ENCODE measurements at regions not wholly inside any gene's neighbourhood (a gene's known extent, or its start where the extent isn't known, plus 50 kb on each side); places are given as distances from the start of the nearest gene placed in this dataset.

DNA sequence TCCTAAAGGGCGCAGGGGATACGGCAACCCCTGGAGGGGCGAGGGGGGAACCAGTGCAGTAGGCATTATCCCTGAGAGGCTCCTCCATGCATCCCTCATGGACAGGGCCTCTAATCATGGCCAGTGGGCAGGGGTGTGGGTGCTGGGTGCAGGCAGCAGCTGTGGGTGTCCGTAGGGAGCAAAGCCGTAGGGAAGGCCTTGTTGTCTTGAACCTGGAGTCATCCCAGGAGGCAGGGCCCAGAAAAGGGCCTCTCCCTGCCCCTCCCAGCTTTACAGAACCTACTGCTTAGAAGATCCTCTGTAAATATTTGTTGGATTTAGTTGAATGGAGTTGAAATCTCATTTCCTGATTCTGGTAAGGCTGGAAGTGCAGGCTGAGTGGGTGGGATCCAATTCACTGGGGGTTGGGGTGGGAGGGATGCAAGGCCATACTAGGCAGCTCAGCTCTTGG, 207.0 kb upstream of the HAAO start:
- H3K9ac ChIP-seq (ENCODE audit: low read length): no peak overlapping the region
- no peak for DNase-seq (ENCODE audit: low read depth, low spot score)
- CTCF ChIA-PET: no interaction called here

DNA sequence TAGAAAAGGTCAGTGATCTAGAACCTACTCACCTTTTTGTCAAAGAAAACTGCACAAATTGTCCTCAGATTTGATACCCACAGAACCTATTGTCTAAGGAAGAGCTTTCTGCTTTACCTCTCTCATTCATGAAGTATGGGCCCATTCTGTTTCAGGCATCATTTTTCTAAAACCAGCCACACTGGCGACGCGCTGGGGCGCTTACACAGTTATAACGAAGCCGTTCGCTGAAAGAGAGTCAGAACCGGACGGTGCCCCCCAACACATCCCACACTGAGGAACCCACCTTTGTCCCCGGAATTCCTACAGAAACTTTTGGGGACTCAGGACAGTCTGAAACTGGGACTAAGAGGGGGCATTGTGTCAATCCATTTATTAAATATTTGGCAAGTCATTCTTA, 206.3 kb upstream of the HAAO start:
- H3K9me2 ChIP-seq (ENCODE audit: insufficient read depth): no peaks in the 10 kb centered on the region
- H2AFZ ChIP-seq (ENCODE audit: low read depth, low read length, poor library complexity, severe bottlenecking): no peak overlapping the region
- no peaks in the 10 kb centered on the region for H4K20me1 ChIP-seq (ENCODE audit: insufficient read depth)
- no peak for TF ChIP-seq CEBPB (IDR thresholded peaks at IDR 0.05; ENCODE audit: low read depth)
- no peak for TF ChIP-seq EGR1 (IDR thresholded peaks at IDR 0.05; ENCODE audit: low read depth)
- no peak for TF ChIP-seq EZH2 (IDR thresholded peaks at IDR 0.05)
- TF ChIP-seq, protein P1, sequence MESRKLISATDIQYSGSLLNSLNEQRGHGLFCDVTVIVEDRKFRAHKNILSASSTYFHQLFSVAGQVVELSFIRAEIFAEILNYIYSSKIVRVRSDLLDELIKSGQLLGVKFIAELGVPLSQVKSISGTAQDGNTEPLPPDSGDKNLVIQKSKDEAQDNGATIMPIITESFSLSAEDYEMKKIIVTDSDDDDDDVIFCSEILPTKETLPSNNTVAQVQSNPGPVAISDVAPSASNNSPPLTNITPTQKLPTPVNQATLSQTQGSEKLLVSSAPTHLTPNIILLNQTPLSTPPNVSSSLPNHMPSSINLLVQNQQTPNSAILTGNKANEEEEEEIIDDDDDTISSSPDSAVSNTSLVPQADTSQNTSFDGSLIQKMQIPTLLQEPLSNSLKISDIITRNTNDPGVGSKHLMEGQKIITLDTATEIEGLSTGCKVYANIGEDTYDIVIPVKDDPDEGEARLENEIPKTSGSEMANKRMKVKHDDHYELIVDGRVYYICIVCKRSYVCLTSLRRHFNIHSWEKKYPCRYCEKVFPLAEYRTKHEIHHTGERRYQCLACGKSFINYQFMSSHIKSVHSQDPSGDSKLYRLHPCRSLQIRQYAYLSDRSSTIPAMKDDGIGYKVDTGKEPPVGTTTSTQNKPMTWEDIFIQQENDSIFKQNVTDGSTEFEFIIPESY (IDR thresholded peaks at IDR 0.05; ENCODE audit: extremely low read depth, insufficient replicate concordance, low read length): no peak
- no peak for TF ChIP-seq RAD21 (IDR thresholded peaks at IDR 0.05; ENCODE audit: low read depth)
- no peak for TF ChIP-seq EZH2phosphoT487 (IDR thresholded peaks at IDR 0.05; ENCODE audit: borderline replicate concordance)
- no peak for TF ChIP-seq ELF1 (IDR thresholded peaks at IDR 0.05; ENCODE audit: borderline replicate concordance, low read depth)
- no peak for ATAC-seq
- intact Hi-C loops (cut with micrococcal nuclease): no loop called here
- POLR2A ChIA-PET: no interaction called here
- H3K27me3 ChIP-seq (ENCODE audit: insufficient read depth, low read length): no peaks in the 10 kb centered on the region
- BruUV-seq (replicated peaks): no TSS peak
- CTCF ChIA-PET: no interaction called here
- H3K9me3 ChIP-seq (ENCODE audit: control insufficient read depth in 1 of 2, insufficient read depth in 1 of 2, low read depth in 1 of 2, low read length in 2 of 2): no peaks in the 10 kb centered on the region
- no peaks in the 10 kb centered on the region for H3K36me3 ChIP-seq (ENCODE audit: control insufficient read depth in 1 of 2, insufficient read depth in 2 of 2, low read length in 2 of 2)
- H3K4me2 ChIP-seq (ENCODE audit: low read length): no peak overlapping the region
- H3K9ac ChIP-seq (ENCODE audit: low read length): no peak overlapping the region
- RAD21 ChIA-PET (ENCODE audit: low non-redundant PET in 1 of 2, low total read pairs in 2 of 2, uncharacterized antibody in 2 of 2, unreplicated experiment in 2 of 2): no interaction called here
- no peak overlapping the region for H3K4me3 ChIP-seq (replicated peaks in 1 of 2; ENCODE audit: low read depth in 1 of 2, low read length in 2 of 2)
- no peak overlapping the region for H3K27ac ChIP-seq (ENCODE audit: low read depth, low read length)
- DNase-seq (ENCODE audit: low read depth, low spot score): no peak
- no peaks in the 10 kb centered on the region for H3K4me1 ChIP-seq (ENCODE audit: control insufficient read depth in 1 of 2, insufficient read depth in 2 of 2, low read length in 2 of 2)
- no peaks in the 10 kb centered on the region for H3K79me2 ChIP-seq (ENCODE audit: insufficient read depth, low read length)

More for the DNA sequence above, 207.0 kb upstream of the HAAO start:
- no peak overlapping the region for H3K27ac ChIP-seq (ENCODE audit: low read depth, low read length)
- H3K4me3 ChIP-seq (replicated peaks in 1 of 2; ENCODE audit: low read depth in 1 of 2, low read length in 2 of 2): no peak overlapping the region
- H3K4me2 ChIP-seq (ENCODE audit: low read length): no peak overlapping the region
- no peaks in the 10 kb centered on the region for H3K9me3 ChIP-seq (ENCODE audit: control insufficient read depth in 1 of 2, insufficient read depth in 1 of 2, low read depth in 1 of 2, low read length in 2 of 2)
- BruUV-seq (replicated peaks): no TSS peak
- no peaks in the 10 kb centered on the region for H3K9me2 ChIP-seq (ENCODE audit: insufficient read depth)
- POLR2A ChIA-PET: no interaction called here
- no peaks in the 10 kb centered on the region for H3K27me3 ChIP-seq (ENCODE audit: insufficient read depth, low read length)
- no peaks in the 10 kb centered on the region for H3K4me1 ChIP-seq (ENCODE audit: control insufficient read depth in 1 of 2, insufficient read depth in 2 of 2, low read length in 2 of 2)
- no peaks in the 10 kb centered on the region for H3K79me2 ChIP-seq (ENCODE audit: insufficient read depth, low read length)
- no peak overlapping the region for H2AFZ ChIP-seq (ENCODE audit: low read depth, low read length, poor library complexity, severe bottlenecking)
- no peak for ATAC-seq
- H3K36me3 ChIP-seq (ENCODE audit: control insufficient read depth in 1 of 2, insufficient read depth in 2 of 2, low read length in 2 of 2): no peaks in the 10 kb centered on the region
- H4K20me1 ChIP-seq (ENCODE audit: insufficient read depth): no peaks in the 10 kb centered on the region
- intact Hi-C loops (cut with micrococcal nuclease): no loop called here
- RAD21 ChIA-PET (ENCODE audit: low non-redundant PET in 1 of 2, low total read pairs in 2 of 2, uncharacterized antibody in 2 of 2, unreplicated experiment in 2 of 2): no interaction called here
- no peak for TF ChIP-seq CBX3 (IDR thresholded peaks at IDR 0.05; ENCODE audit: low read depth)
- TF ChIP-seq, protein P2, sequence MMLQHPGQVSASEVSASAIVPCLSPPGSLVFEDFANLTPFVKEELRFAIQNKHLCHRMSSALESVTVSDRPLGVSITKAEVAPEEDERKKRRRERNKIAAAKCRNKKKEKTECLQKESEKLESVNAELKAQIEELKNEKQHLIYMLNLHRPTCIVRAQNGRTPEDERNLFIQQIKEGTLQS (IDR thresholded peaks at IDR 0.05): no peak
- TF ChIP-seq ZFX (IDR thresholded peaks at IDR 0.05): no peak
- no peak for TF ChIP-seq CEBPB (IDR thresholded peaks at IDR 0.05; ENCODE audit: low read depth)
- TF ChIP-seq, protein P1 (IDR thresholded peaks at IDR 0.05; ENCODE audit: extremely low read depth, insufficient replicate concordance, low read length): no peak
- TF ChIP-seq JUND (IDR thresholded peaks at IDR 0.05): no peak
